ENCODE measurements at regions not wholly inside any gene's neighbourhood (a gene's known extent, or its start where the extent isn't known, plus 50 kb on each side); places are given as distances from the start of the nearest gene placed in this dataset.

GRCh38 chr12:72207486-72208409 lies 64.4 kb upstream of the TRHDE start:
- Mint-ChIP-seq H3K36me3 (ENCODE audit: low read depth) (no peaks in the 10 kb centered on the region), H3K9me3 (no peaks in the 10 kb centered on the region), H3K27ac (peak overlapping the region; percentile 18), H3K4me3 (no peak overlapping the region), H3K4me1 (peaks cover 24% of the 10 kb centered on the region), H3K27me3 (ENCODE audit: insufficient read depth, low read depth, poor library complexity) (no peaks in the 10 kb centered on the region)
- no peak for DNase-seq (ENCODE audit: low spot score)
- TF ChIP-seq ETS1 (IDR thresholded peaks at IDR 0.05) (no peak), ZNF462 (CRISPR knock-in tag; IDR thresholded peaks at IDR 0.05) (no peak), CREB1 (CRISPR knock-in tag; IDR thresholded peaks at IDR 0.05; ENCODE audit: low read depth) (no peak), STAT1 (IDR thresholded peaks at IDR 0.05; ENCODE audit: unreplicated experiment) (no peak), REST (IDR thresholded peaks at IDR 0.05; ENCODE audit: unreplicated experiment) (no peak), CTCF (conservative IDR thresholded peaks at IDR 0.05; ENCODE audit: low read depth in 2 of 2) (no peak), EZH2phosphoT487 (IDR thresholded peaks at IDR 0.05; ENCODE audit: unreplicated experiment) (no peak), ZNF114 (CRISPR knock-in tag; IDR thresholded peaks at IDR 0.05) (no peak), JUNB (IDR thresholded peaks at IDR 0.05; ENCODE audit: unreplicated experiment) (no peak), EZH2 (IDR thresholded peaks at IDR 0.05; ENCODE audit: low read depth, unreplicated experiment) (no peak), POLR2AphosphoS5 (IDR thresholded peaks at IDR 0.05; ENCODE audit: low read depth) (no peak), NANOG (IDR thresholded peaks at IDR 0.05; ENCODE audit: borderline replicate concordance) (no peak), ZNF331 (CRISPR knock-in tag; IDR thresholded peaks at IDR 0.05; ENCODE audit: low read depth) (no peak)
- Histone ChIP-seq H3K36me3 (ENCODE audit: insufficient read depth) (no peaks in the 10 kb centered on the region), H3K4me3 (no peak overlapping the region), H4K20me1 (replicated peaks; ENCODE audit: insufficient read depth) (no peaks in the 10 kb centered on the region), H3K4me2 (0 out of 2 replicates have a peak overlapping the region, but pooled peaks have one; percentile 4), H2AFZ (peak overlapping the region; percentile 70; the same call in 1 of the 2 replicates), H3K4me1 (ENCODE audit: insufficient read depth) (peaks cover 24% of the 10 kb centered on the region), H3F3A (replicated peaks; ENCODE audit: low read depth) (no peaks in the 10 kb centered on the region), H3K27ac (ENCODE audit: low read depth) (no peak overlapping the region), H3K27me3 (ENCODE audit: insufficient read depth) (no peaks in the 10 kb centered on the region), H3K79me2 (replicated peaks; ENCODE audit: insufficient read depth) (no peaks in the 10 kb centered on the region), H3K9me2 (ENCODE audit: insufficient read depth) (no peaks in the 10 kb centered on the region)
- ATAC-seq: no peak

Measured in GM23338 (cell line).